Hepatocyte (in vitro differentiated cells): ENCODE measurements at regions not wholly inside any gene's neighbourhood (a gene's known extent, or its start where the extent isn't known, plus 50 kb on each side); places are given as distances from the start of the nearest gene placed in this dataset.
"Not testable (repeated sequence)": the region's sequence is repeated elsewhere in the genome, so short reads cannot be mapped to it uniquely, and the experiment has no call there.

Experiments used
- DNase-seq: peaks from one replicate; pipeline ENCODE4 v3.0.0-alpha.2; 2016; ENCODE audit warnings: low spot score
- H2AFZ ChIP-seq: fragments of 200-600 bp; sonication (generic); 2 replicates; pipeline ENCODE4 v1.6.0; 2016; ENCODE audit warnings: antibody characterized with exemption, mild to moderate bottlenecking
- H3K27ac ChIP-seq: fragments of 200-600 bp; sonication (generic); 2 replicates; pipeline ENCODE4 v1.5.1; 2016; ENCODE audit warnings: mild to moderate bottlenecking
- H3K27me3 ChIP-seq: fragments of 200-600 bp; sonication (generic); 2 replicates; pipeline ENCODE4 v1.6.1; 2016
- H3K36me3 ChIP-seq: fragments of 200-600 bp; sonication (generic); replicated peaks from 2 replicates; pipeline ENCODE4 v1.5.1; 2016; ENCODE audit warnings: low read depth; ENCODE audit not compliant: insufficient read depth
- H3K4me1 ChIP-seq: fragments of 200-600 bp; sonication (generic); 2 replicates; pipeline ENCODE4 v1.5.1; 2016; ENCODE audit warnings: mild to moderate bottlenecking, moderate library complexity; ENCODE audit not compliant: insufficient read depth
- H3K4me2 ChIP-seq: fragments of 200-600 bp; sonication (generic); 2 replicates; pipeline ENCODE4 v1.6.0; 2016
- H3K4me3 ChIP-seq: fragments of 200-600 bp; sonication (generic); 2 replicates; pipeline ENCODE4 v1.5.1; 2016; ENCODE audit warnings: mild to moderate bottlenecking
- H3K79me2 ChIP-seq: fragments of 200-600 bp; sonication (generic); 2 replicates; pipeline ENCODE4 v1.6.0; 2017; ENCODE audit warnings: mild to moderate bottlenecking
- H3K9me2 ChIP-seq: fragments of 200-600 bp; sonication (generic); replicated peaks from 2 replicates; pipeline ENCODE4 v1.6.0; 2017; ENCODE audit warnings: mild to moderate bottlenecking; ENCODE audit not compliant: insufficient read depth
- H3K9me3 ChIP-seq: fragments of 200-600 bp; sonication (generic); 2 replicates; pipeline ENCODE4 v1.5.1; 2016; ENCODE audit warnings: low read depth, mild to moderate bottlenecking
- H4K20me1 ChIP-seq: fragments of 200-600 bp; sonication (generic); 2 replicates; pipeline ENCODE4 v1.6.0; 2016; ENCODE audit warnings: mild to moderate bottlenecking; ENCODE audit not compliant: insufficient read depth, poor library complexity, severe bottlenecking
- EZH2 ChIP-seq: fragments of 200-600 bp; sonication (generic); IDR thresholded peaks from 2 replicates; pipeline ENCODE4 v1.6.1; 2016; ENCODE audit warnings: antibody characterized with exemption, mild to moderate bottlenecking, borderline replicate concordance
- EZH2phosphoT487 ChIP-seq: fragments of 200-600 bp; sonication (generic); IDR thresholded peaks from one replicate; pipeline ENCODE4 v1.6.1; 2018; ENCODE audit warnings: antibody characterized with exemption, mild to moderate bottlenecking, low read depth, moderate library complexity; ENCODE audit not compliant: unreplicated experiment, severe bottlenecking
- WGBS: methylation state at CpG from one replicate; pipeline ENCODE4 v1.1.6; 2016; ENCODE audit warnings: low lambda C conversion rate; ENCODE audit errors: missing lambda C conversion rate; 5-methylcytosine and 5-hydroxymethylcytosine counted together
- TF ChIP-seq, protein P1 (sequence below): fragments of 200-600 bp; sonication (generic); IDR thresholded peaks from 2 replicates; pipeline ENCODE4 v1.5.1; 2016; ENCODE audit warnings: antibody characterized with exemption, mild to moderate bottlenecking; ENCODE audit not compliant: poor library complexity

DNA sequence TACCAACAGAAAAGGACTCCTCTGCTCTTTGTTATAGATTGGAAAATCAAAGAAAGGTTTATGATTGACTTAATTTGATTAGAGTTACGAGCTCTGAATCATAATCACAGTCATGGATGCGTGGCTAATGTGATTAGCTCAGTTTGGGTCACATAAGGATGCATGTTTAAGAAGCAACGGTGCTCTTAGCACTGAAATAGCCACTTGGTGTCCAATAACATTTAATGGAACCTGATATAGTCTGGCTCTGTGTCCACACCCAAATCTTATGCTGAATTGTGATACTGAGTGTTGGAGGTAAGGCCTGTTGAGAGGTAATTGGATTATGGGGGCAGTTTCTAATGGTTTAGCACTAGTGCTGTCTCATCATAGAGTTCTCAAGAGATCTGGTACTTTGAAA lies 501.6 kb downstream of the SLC6A15 start:
- H3K27me3 ChIP-seq = no peaks in the 10 kb centered on the region
- no peak overlapping the region for H3K27ac ChIP-seq
- no peaks in the 10 kb centered on the region for H3K4me1 ChIP-seq
- H3K36me3 ChIP-seq = no peaks in the 10 kb centered on the region
- WGBS = 80% methylated on average over 3 of the region's 3 CpGs
- no peak overlapping the region for H2AFZ ChIP-seq
- H3K79me2 ChIP-seq = no peaks in the 10 kb centered on the region
- no peaks in the 10 kb centered on the region for H4K20me1 ChIP-seq
- H3K4me3 ChIP-seq = no peak overlapping the region
- H3K9me2 ChIP-seq = no peaks in the 10 kb centered on the region
- DNase-seq = no peak
- H3K4me2 ChIP-seq = no peak overlapping the region
- no peaks in the 10 kb centered on the region for H3K9me3 ChIP-seq
- TF ChIP-seq, protein P1, sequence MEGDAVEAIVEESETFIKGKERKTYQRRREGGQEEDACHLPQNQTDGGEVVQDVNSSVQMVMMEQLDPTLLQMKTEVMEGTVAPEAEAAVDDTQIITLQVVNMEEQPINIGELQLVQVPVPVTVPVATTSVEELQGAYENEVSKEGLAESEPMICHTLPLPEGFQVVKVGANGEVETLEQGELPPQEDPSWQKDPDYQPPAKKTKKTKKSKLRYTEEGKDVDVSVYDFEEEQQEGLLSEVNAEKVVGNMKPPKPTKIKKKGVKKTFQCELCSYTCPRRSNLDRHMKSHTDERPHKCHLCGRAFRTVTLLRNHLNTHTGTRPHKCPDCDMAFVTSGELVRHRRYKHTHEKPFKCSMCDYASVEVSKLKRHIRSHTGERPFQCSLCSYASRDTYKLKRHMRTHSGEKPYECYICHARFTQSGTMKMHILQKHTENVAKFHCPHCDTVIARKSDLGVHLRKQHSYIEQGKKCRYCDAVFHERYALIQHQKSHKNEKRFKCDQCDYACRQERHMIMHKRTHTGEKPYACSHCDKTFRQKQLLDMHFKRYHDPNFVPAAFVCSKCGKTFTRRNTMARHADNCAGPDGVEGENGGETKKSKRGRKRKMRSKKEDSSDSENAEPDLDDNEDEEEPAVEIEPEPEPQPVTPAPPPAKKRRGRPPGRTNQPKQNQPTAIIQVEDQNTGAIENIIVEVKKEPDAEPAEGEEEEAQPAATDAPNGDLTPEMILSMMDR = no peak
- no peak for TF ChIP-seq EZH2phosphoT487
- TF ChIP-seq EZH2 = no peak

DNA sequence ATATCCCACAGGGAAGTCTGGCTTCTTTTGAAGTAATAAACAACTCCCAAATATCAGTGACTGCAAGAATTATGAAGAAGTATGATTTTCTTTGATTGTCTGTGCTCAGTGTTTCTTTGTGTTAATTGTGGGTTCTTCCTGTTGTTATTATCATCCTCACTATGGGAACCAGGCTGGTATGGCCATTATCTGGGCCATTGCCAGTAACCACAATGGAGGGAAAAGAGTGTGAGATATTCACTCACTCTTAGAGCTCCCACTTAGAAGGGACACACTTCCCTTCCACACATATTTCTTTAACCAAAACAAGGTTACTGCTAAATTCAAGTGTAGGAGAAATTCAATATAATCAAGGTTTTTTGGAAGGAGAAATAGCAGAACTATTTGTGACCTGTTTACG lies 503.7 kb downstream of the SLC6A15 start:
- H3K27me3 ChIP-seq = no peaks in the 10 kb centered on the region
- no peaks in the 10 kb centered on the region for H4K20me1 ChIP-seq
- WGBS = 100% methylated on average over 1 of the region's 1 CpG
- DNase-seq = no peak
- no peak overlapping the region for H3K27ac ChIP-seq
- no peaks in the 10 kb centered on the region for H3K4me1 ChIP-seq
- no peaks in the 10 kb centered on the region for H3K79me2 ChIP-seq
- H3K4me3 ChIP-seq = no peak overlapping the region
- TF ChIP-seq, protein P1 = no peak
- no peak for TF ChIP-seq EZH2phosphoT487
- no peak for TF ChIP-seq EZH2
- no peaks in the 10 kb centered on the region for H3K36me3 ChIP-seq
- H2AFZ ChIP-seq = no peak overlapping the region
- no peaks in the 10 kb centered on the region for H3K9me2 ChIP-seq
- H3K9me3 ChIP-seq = no peaks in the 10 kb centered on the region
- no peak overlapping the region for H3K4me2 ChIP-seq

DNA sequence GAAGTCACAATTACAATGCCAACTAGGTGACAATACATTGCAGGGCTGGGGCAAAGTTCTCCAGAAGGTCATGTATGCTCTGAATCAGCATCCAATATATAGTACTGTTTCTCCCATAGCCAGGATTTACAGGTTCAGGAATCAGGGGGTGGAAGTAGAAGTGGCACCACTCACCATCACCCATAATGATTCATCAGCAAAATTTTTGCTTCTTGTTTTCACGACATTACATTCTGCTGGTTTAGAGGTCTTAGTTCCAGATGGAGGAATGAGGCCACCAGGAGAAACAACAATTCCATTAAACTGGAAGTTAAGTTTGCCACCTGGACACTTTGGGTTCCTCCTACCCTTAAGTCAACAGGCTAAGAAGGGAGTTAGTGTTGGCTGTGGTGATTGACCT lies 505.9 kb downstream of the SLC6A15 start:
- not testable (repeated sequence) for H3K27me3 ChIP-seq, H3K79me2 ChIP-seq, H4K20me1 ChIP-seq, H3K9me3 ChIP-seq, H3K4me1 ChIP-seq, H3K9me2 ChIP-seq, H3K4me2 ChIP-seq, H3K4me3 ChIP-seq, H3K27ac ChIP-seq, DNase-seq, H2AFZ ChIP-seq, H3K36me3 ChIP-seq
- 100% methylated on average over 1 of the region's 1 CpG for WGBS

DNA sequence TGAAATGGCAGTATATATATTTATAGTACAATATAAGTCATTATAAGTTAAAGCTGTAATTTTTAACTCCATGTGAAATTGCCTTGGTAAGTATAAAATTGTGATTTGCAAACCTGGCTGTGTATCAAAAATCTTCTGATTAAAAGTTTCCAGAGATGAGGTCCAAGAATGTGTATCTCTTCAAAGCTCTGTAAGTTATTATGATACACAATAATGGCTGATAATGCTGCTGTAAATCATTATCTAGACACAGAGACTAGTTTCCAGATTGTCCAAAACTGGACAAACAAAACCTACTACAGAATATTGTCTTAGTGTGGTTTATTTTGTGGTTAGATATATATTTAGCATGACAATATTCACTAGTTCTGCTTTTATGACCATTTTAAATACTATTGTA lies 514.8 kb downstream of the SLC6A15 start:
- Histone ChIP-seq H3K4me1 (no peaks in the 10 kb centered on the region), H3K4me3 (no peak overlapping the region), H3K27me3 (no peaks in the 10 kb centered on the region), H3K36me3 (no peaks in the 10 kb centered on the region), H4K20me1 (no peaks in the 10 kb centered on the region), H3K4me2 (no peak overlapping the region), H3K79me2 (no peaks in the 10 kb centered on the region), H3K27ac (no peak overlapping the region), H3K9me2 (no peaks in the 10 kb centered on the region), H3K9me3 (no peaks in the 10 kb centered on the region), H2AFZ (no peak overlapping the region)
- TF ChIP-seq EZH2 = no peak
- TF ChIP-seq, protein P1 = no peak
- TF ChIP-seq EZH2phosphoT487 = no peak
- DNase-seq = no peak
